ENCODE measurements at regions not wholly inside any gene's neighbourhood (a gene's known extent, or its start where the extent isn't known, plus 50 kb on each side); places are given as distances from the start of the nearest gene placed in this dataset.

GRCh38 chr5:54766748-54767147, 218.6 kb downstream of the ESM1 start:
- DNase-seq, result no peak

DNA sequence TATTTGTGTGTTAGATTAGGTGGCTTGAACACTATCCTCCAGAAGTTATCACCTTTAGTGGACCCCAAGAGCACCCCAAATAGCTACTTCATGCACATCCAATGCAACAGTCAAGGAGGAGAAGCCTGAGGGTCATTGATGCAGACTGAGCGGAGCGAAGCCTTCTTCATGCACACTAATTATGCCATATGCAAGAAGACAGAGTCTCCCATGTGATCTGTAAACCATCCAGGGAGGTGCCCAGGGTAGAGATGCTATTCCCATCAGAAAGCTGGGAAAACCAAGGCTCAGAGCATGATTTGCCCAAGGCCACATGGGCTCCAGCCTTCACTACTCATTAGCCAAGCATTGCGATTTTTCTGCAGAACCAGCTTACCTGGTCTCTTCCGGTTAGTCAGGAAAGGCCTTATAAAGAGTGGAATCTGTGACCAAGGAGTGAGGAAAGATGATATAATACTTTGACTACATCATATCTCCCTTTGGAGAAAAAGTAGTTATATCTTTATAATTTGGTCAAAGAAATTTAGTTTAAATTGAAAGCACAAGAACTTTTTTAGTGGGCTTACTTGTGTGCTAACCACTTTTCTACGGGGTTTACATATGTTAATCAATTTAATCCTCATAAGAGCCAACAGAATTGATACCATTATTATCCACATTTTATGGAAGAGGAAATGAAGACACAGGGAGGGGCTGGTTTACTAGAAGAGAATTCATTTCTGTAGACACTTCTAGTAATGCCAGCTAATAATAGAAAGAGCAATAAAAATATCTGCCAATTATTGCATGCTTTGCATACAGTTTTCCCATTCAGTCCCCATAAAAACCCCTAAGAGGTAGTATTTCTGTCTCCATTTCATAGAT, 220.0 kb downstream of the ESM1 start:
- DNase-seq, result no peak

- DNase-seq, result no peak
These were observed 221.0 kb downstream of the ESM1 start for GRCh38 chr5:54764102-54765090.

DNA sequence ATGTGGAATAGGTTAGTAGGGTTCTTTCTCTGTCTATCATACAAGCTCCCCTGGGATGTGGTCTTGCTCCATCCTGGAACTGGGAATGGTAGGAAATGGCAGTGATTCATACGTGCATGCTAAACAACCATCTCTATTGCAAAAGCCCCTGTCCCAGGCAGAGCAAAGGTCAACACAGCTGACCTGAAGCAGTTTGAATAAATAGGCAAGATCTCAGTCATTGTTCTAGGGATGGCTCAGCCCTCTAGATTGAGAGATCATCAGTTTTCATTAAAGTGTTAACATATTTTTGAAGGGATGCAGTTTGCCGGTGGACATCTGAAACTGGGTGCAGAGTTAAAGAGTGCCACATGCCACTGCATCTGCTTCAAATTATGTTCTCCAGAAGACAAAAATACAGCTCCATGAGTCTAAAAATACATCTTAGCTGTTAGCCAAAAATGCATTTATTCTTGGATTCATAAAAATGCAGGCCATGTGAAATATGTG, 224.1 kb downstream of the ESM1 start:
- DNase-seq, result no peak

- DNase-seq, result no peak
These were observed 225.0 kb downstream of the ESM1 start for GRCh38 chr5:54760182-54760935.

DNA sequence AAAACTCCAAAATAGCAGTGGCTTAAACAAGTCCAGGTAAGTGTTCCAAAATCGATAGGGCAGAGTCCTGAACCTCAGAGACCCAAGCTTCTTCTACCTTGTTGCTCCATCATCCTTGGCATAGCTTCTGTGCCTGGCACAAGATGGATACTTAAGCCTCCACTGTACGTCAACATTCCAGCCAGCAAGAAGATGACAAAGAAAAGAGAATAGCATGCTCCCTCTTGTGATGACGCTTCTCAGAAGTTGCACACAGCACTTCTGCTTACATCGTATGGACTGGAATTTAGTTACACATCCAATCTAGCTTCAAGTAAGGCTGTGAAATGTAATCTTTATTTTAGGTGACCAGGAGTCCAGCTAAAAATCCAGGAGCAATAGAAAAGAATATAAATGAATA, 227.4 kb downstream of the ESM1 start:
- DNase-seq, result no peak

DNA sequence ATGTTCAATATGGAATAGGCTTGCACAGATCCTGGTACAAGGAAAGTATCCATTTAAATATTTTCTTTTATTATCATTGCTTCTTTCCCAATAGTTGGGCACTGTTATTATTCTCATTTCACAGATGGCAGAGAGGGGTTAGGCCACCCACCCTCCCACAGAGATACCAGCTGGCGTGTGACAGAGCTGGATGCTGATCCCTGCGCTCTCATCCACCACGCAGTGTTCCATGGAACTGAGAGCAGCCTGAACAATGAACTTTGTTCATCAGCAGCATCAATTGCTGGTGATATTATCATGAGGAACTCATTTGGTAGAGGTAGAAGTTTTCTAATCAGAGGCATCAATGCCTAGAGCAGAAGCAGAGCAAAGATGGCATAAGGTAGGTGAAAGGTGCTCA, 227.9 kb downstream of the ESM1 start:
- DNase-seq, result no peak

DNA sequence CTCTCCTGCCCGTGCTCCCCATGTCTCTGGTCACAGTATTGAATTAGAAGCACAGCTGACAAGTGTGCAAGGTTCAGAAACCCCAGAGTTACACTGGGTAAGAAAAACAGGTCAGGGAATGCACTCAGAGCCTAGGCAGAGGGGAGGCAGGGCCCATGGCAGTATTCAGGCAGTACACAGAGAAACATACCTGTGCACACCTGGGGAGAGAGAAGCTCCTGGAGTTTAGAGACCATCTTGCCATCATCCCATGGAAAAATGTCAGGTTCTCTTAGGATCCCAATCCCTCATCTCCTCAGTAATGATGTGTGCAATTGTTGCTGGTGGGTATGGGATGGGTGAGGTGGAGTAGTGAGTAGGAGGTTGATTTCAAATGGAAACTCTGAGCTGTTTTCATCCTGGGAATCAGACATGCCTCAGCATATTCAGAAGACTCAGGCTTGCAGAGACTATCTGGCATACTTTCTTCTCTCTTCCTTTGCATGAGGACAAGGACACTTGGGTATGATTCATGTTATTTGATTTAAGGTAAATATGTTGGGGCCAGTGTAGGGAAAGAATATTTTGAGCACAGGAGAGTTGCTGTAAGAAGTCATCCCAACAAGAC, 228.5 kb downstream of the ESM1 start:
- no peak for DNase-seq

DNA sequence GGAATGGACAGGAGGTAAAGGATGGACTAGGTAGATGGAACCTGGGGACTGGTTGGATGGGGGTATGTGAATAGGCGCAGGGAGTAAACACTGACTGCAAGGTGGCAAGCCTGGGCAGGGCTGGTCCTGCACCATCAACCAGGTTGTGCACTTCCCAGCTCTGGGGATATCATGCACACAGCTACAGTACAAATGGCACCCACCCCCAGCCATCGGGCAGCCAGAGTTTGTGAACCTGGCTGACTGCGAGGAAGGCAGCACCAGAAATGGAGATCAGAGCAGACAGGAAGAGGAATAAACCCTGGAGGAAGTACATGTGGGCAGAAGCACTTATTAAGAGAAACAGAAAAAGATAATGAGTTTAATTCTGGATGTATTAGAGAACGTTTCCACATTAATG, 229.1 kb downstream of the ESM1 start:
- no peak for DNase-seq

DNA sequence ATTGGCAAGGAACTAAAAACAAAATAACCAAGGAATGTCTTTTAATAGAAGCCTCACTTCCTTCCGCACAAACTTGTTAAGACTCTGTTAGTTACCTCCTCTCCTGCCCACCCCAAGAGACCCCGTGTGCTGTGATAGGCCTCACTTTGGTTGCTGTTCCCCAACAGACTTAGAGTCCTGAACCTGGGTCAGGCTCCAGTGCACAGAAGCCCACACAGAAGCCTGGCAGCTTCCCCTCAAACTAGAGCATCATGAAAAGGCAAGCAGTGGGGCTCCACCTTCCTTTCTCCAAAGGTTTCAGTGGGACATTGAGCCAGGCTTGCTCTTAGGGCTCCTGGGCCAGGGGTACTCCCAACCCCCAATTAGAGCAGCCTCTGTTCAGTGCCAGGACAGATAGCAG, 230.5 kb downstream of the ESM1 start:
- no peak for DNase-seq

DNA sequence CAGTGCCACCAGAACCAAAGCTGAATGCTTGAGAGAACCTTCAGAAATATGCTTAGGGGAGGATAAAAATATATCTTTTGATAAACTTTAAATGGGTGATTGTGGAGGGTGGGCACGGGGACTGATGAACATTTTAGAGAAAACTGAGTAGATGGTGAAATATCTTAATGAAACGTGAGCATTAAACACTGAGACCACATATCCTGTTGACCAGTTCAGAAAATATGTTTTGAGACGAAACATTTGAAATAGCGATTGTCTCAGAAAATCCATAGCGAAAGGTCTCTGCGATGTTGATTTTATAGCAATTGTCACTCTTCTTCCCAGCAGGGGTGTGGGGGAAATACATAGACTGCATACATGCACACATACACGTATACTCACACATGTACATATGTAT, 231.0 kb downstream of the ESM1 start:
- DNase-seq, result no peak

GRCh38 chr5:54753753-54754152, 231.6 kb downstream of the ESM1 start:
- no peak for DNase-seq

- DNase-seq, result no peak
These were observed 232.4 kb downstream of the ESM1 start for GRCh38 chr5:54753034-54753433.

DNA sequence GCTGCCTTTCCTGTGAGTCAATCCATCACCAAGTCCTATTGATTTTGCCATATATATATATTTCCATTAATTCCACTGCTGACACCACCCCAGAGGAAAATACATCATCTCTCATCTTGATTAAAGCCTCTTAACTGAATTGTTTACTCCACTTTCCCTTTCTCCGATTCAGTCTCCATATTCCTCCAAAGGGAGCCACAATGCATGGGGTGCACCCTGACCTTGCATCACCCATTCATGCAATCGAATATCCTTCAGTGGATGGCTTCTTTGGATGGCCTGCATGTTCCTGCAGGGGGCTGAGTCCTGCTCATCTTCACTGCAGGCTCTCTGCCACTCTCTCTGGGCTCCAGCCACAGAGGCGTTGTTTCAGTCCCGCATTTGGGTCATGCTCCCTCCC, 231.0 kb downstream of the SNX18 start:
- DNase-seq, result no peak

DNA sequence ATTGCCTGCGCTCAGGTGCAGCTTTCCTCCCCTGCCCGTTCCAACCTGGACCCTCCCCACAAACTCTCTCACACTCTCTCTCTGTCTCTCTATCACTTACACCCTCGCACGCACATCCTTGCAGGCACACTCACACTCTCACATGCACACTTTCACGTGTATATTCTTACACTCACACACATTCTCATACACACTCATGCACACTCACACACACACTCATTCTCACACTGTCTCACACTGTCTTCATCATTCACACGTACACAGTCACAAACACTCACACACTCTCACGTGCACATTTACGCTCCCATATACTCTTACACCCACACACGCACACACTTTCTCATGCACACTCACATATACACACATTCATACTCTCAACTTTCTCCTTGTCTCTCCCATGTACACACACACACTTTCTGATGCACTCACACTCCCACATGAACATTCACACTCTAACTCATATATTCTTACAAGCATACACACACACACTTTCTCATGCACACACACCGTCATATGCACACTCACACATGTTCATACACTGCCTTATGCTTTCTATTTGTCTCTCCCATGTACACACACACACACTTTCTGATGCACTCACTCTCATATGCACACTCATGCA, 229.3 kb downstream of the SNX18 start:
- no peak for DNase-seq

GRCh38 chr5:54746346-54746745, 228.8 kb downstream of the SNX18 start:
- no peak for DNase-seq

GRCh38 chr5:54745599-54745998, 228.0 kb downstream of the SNX18 start:
- DNase-seq, result no peak

DNA sequence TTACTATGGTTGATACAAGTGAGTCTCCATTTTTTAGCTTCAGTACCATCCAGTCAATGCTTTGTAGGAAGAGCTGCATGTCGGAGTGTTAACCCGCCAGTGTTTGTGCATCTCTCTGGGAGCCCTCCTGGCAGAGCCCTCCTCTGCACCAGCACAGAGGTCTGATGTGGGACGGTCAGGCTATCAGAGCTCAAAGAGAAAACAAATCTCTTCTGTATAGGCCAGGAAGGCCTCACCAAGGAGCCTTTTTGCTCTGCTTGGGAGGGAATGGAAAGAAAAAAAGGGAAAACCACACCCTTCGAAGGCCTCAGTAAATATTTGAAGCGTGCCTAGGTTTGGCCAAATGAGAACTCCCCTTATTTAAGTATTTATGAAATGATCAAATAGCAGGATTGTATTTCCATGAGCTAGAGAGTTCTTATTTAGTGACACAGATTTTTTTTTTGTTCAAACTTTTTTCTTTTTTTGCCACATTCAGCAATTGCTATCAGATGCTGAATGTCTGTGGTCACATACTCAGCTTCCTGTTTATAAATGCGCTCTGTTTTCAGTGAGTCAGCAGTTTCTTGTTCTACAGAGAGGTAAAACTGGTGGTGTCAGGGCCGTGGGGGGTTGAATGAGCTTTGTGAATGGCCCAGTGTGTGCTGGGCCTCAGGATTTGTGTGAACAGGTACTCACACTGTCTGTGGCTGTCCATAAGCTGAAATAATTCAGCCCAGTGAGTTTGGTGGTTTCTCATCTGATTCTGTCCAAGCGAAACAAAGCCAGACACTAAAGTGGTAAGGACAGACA, 226.6 kb downstream of the SNX18 start:
- DNase-seq, result no peak

GRCh38 chr5:54743581-54743980, 226.0 kb downstream of the SNX18 start:
- no peak for DNase-seq

DNA sequence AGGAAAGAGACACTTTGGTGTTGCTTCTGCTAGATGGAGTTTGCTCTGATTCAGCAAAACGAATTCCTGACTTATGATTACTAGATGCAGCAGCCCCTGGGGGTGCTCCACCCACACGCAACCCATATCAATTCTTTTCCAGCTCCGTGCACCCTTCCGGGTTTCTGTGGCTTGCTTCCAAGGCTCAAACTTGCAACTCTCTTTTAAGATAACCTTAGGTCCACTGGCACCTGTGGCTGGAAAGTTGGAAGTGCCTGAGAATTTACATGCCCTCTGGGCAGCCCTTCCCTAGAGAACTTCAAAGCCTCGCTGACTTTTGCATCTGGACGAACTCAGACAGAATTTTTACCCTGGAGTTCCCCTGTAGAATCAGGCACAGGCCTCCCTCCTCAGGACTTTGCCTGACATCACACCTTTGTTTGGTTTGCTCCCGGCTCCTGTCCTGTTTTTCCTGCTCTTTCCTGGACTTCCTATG, 224.9 kb downstream of the SNX18 start:
- DNase-seq, result no peak

- DNase-seq, result no peak
These were observed 224.2 kb downstream of the SNX18 start for GRCh38 chr5:54741711-54742110.

All from hindlimb muscle (tissue), 1 donor.